Nephron progenitor cell (in vitro differentiated cells): ENCODE measurements at regions not wholly inside any gene's neighbourhood (a gene's known extent, or its start where the extent isn't known, plus 50 kb on each side); places are given as distances from the start of the nearest gene placed in this dataset.

ENCODE experiments used
- DNase-seq: peaks from one replicate; pipeline ENCODE4 v3.0.0; 2021
- H3K27ac Mint-ChIP-seq: 2 replicates; pipeline ENCODE4 v1.8.0; 2021; ENCODE audit warnings: mild to moderate bottlenecking, moderate library complexity, mixed read lengths
- H3K27me3 Mint-ChIP-seq: 2 replicates; pipeline ENCODE4 v1.8.0; 2021; ENCODE audit warnings: mild to moderate bottlenecking, low read depth, mixed read lengths; ENCODE audit not compliant: poor library complexity
- H3K36me3 Mint-ChIP-seq: 2 replicates; pipeline ENCODE4 v1.8.0; 2021; ENCODE audit warnings: low read depth, mixed read lengths
- H3K4me1 Mint-ChIP-seq: 2 replicates; pipeline ENCODE4 v1.8.0; 2021; ENCODE audit warnings: mixed read lengths
- H3K4me3 Mint-ChIP-seq: 2 replicates; pipeline ENCODE4 v1.8.0; 2021; ENCODE audit warnings: mild to moderate bottlenecking, moderate library complexity, mixed read lengths
- H3K9me3 Mint-ChIP-seq: 2 replicates; pipeline ENCODE4 v1.8.0; 2021; ENCODE audit warnings: mild to moderate bottlenecking, moderate library complexity, mixed read lengths
- CTCF ChIP-seq: fragments of 200-600 bp; sonication (generic); IDR thresholded peaks from 2 replicates; pipeline ENCODE4 v1.5.0; 2021; ENCODE audit warnings: antibody characterized with exemption

GRCh38 chr7:12764458-12764891 is 77.0 kb downstream of the ARL4A start:
- no peak overlapping the region for H3K27ac Mint-ChIP-seq
- DNase-seq, result no peak
- peaks cover 17% of the 10 kb centered on the region for H3K9me3 Mint-ChIP-seq
- no peak for TF ChIP-seq CTCF
- no peak overlapping the region for H3K4me3 Mint-ChIP-seq
- peaks cover 5% of the 10 kb centered on the region for H3K36me3 Mint-ChIP-seq
- H3K4me1 Mint-ChIP-seq, result no peaks in the 10 kb centered on the region
- no peaks in the 10 kb centered on the region for H3K27me3 Mint-ChIP-seq

- Mint-ChIP-seq H3K9me3 (peaks cover 8% of the 10 kb centered on the region), H3K27me3 (no peaks in the 10 kb centered on the region), H3K36me3 (no peaks in the 10 kb centered on the region), H3K4me3 (no peak overlapping the region), H3K4me1 (no peaks in the 10 kb centered on the region), H3K27ac (no peak overlapping the region)
- TF ChIP-seq CTCF, result no peak
- DNase-seq, result no peak
Measured at GRCh38 chr7:12765431-12766100, 78.1 kb downstream of the ARL4A start.

- H3K4me1 Mint-ChIP-seq, result peaks cover 2% of the 10 kb centered on the region
- no peaks in the 10 kb centered on the region for H3K27me3 Mint-ChIP-seq
- no peak for DNase-seq
- H3K27ac Mint-ChIP-seq, result no peak overlapping the region
- H3K36me3 Mint-ChIP-seq, result no peaks in the 10 kb centered on the region
- H3K4me3 Mint-ChIP-seq, result no peak overlapping the region
- no peak for TF ChIP-seq CTCF
- H3K9me3 Mint-ChIP-seq, result no peaks in the 10 kb centered on the region
Measured at GRCh38 chr7:12766416-12766815, 79.0 kb downstream of the ARL4A start.

GRCh38 chr7:12768948-12769347 is 81.5 kb downstream of the ARL4A start:
- Mint-ChIP-seq H3K27me3 (peaks cover 3% of the 10 kb centered on the region), H3K36me3 (peaks cover 8% of the 10 kb centered on the region), H3K27ac (no peak overlapping the region), H3K4me1 (peaks cover 5% of the 10 kb centered on the region), H3K9me3 (peaks cover 7% of the 10 kb centered on the region), H3K4me3 (no peak overlapping the region)
- no peak for DNase-seq
- TF ChIP-seq CTCF, result no peak

GRCh38 chr7:12769444-12769843 is 82.0 kb downstream of the ARL4A start:
- DNase-seq, result no peak
- Mint-ChIP-seq H3K27ac (no peak overlapping the region), H3K4me1 (peaks cover 5% of the 10 kb centered on the region), H3K36me3 (peaks cover 8% of the 10 kb centered on the region), H3K4me3 (no peak overlapping the region), H3K9me3 (peaks cover 7% of the 10 kb centered on the region), H3K27me3 (peaks cover 3% of the 10 kb centered on the region)
- TF ChIP-seq CTCF, result no peak
